Stimulated activated naive CD4-positive, alpha-beta T cell (primary cell): ENCODE measurements at regions not wholly inside any gene's neighbourhood (a gene's known extent, or its start where the extent isn't known, plus 50 kb on each side); places are given as distances from the start of the nearest gene placed in this dataset.
"Not testable (repeated sequence)": the region's sequence is repeated elsewhere in the genome, so short reads cannot be mapped to it uniquely, and the experiment has no call there.

Experiments used
- DNase-seq, 6 experiments: peaks; one replicate each; lab custom pipeline; 2025; lab: John Stamatoyannopoulos, UW

DNA sequence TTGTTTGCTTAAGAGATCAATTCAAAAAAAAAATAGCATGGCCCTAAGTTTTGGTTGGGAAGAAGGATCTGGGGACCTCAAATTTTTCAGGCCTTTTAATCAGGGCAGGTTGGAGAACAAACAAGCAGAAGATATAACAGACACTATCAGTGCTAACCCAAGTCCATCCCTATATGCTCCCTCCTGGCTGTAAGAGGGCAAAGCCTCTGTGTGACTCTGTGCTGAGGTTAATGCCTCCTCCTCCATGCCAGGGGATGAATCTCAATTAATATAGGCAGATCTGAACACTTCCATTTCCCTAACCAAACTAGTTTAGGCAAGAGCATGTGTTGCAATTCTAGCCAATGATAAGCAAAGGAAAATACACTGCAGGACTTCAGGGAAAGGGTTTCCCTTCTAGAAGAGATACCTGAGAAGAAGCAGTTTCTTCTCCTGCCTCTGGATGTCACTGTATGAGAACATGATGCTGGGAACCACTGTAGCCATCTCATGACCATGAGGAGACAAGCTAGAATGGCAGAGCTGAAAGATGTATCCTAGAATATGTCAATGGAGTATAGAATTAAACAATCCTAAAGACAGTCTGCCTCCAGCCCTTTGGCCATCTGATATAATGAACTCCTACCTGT lies 76.0 kb downstream of the CHD9NB start:
- no peak for DNase-seq

DNA sequence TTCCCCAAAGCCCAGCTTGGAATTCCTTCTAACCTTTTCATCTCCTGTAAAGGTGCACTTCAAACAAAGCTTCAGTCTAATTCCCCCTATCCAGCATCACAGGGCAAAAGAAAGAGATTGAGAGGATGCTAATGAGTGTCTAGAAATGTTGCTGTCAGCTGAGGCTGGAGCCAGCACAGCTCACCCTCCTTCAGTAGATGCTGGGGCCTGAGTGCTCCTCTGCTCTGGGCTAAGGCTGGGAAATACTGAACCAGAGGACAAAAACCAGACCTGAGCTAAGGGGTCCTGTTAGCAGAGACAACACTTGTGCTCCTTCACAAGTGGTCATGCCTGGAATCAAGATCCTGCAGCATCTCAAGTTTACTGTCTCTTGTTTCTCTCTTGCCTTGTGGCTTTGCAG lies 85.0 kb downstream of the CHD9NB start:
- DNase-seq: no peak

DNA sequence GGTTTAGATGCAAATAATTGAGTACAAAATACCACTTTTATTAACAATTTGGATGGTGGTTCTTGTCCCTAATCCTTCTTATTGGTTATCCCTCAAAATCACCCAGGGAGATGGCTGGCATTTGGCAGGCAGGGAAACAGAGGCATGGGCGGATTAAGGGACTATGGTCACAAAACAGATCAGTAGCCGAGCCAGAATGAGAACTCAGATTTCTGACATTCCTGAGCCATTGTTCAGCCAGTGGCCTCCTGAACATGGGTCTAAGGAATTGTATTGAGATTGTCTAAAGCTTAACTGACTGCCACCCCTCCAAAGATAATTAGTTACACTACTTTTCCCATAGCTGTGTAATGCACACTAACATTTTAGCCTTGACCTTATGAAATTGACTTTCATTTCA lies 88.4 kb downstream of the CHD9NB start:
- DNase-seq: no peak

DNA sequence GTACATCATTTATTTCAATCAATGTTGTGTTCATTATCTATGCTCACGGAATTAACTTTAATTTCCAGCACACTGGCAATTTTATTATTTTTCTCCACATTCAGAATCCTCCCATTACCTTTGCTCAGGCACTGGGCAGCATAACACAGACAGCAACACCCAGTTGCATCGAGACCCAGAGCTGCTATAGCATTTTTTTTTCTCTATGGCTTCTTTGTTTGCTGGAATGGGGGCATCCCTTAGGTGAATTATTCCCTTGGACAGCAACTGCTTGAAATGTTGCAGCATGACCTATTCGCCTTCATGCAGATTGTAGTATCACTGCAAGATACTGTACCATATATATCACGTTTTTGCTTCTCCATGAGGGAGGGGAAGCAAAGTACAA lies 88.8 kb downstream of the CHD9NB start:
- DNase-seq: no peak

DNA sequence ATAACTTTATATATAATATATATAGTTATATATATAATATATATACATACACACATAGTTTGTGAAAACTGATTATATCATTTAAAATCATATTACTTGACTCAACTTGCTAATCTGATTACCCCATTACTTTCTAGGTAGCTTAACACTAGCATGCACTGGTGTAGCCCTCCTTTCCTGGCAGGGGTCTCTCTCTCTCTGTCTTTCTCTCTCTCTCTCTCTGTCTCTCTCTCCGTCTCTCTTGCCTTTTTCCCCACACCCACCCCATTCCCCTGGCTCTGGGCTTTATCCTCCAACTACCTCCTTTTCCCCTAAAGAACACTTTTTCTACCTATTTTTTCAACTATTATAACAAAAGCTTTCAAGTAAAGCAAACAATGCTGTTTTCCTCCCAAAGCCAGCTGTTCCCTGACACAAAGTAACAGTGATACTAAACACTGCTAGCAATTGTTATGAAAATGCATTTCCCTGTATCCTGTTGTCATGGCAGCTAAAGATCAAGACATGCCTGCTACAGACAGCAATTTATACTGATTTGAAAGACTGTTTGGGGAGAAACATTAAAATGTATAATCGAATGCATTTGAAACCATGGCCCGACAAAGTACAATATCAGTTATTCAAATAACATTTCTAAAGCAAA lies 89.4 kb downstream of the CHD9NB start:
- DNase-seq: no peak

DNA sequence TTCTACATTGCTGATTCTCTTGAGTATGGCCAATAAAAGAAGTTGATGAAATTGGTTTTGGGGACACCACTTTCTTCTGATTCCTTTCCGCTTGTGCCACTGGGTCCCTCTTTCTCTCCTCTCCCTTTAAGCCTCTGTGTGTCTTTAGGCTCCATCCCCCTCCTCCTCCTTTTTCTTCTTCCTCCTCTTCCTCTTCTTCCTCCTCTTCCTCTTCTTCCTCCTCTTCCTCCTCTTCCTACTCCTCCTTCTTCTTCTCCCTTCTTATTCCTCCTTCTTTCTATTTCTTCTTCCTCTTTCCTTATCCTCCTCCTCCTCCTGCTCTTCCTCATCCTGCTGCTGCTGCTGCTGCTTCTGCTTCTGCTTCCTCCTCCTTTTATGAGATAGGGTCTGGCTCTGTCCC lies 93.7 kb downstream of the CHD9NB start:
- DNase-seq: no peak

DNA sequence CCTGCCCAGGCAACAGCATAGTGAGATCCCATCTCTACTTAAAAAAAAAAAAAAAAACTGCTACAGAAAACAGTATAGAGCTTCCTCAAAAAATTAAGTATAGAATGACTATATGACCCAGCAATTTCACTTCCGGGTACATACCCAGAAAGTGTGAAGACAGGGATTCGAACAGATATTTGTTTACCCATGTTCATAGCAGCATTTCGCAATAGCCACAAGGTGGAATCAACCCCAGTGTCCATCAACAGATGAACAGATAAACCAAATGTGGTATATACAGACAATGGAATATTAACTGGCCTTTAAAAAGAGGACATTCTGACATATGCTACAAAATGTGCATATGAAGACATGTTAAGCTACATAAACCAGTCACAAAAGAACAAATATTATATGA lies 95.5 kb downstream of the CHD9NB start:
- DNase-seq: no peak

DNA sequence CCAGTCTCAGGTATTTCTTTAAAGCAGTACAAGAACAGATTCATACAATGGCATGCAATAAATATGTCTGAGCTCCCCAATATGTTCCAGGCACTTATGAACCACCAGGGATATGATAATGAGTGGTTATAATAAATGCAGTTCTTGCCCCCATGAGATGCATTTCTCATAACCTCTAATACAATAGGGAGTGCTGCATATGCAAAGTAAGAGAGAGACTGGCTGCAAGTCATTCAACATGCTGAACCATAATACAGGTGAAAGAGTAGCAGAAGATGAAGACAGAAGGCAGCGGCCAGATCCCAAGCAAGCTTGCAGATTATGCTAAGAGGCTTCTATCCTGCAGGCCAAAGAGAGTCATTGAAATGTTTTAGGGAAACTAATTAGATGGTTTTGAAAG lies 96.7 kb downstream of the CHD9NB start:
- DNase-seq: no peak

DNA sequence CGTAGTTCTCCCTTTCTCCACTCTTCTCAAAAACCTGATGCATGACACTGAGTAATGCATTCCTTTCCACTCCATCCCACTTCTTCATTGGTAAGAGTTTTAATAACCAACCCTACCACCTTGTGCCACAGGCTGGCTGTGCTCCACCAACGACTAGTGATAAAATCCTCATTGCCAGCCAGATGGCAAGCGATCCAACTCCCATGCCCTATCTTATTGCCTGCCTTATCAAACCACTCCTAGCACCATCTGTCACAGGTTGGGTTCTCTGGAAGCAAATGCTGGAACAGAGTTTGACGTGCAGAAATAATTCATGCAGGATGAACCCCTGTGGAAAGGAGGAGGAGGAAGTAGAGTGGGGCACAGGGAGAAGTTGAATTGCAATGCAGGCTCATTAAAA lies 99.5 kb downstream of the CHD9NB start:
- DNase-seq: no peak

DNA sequence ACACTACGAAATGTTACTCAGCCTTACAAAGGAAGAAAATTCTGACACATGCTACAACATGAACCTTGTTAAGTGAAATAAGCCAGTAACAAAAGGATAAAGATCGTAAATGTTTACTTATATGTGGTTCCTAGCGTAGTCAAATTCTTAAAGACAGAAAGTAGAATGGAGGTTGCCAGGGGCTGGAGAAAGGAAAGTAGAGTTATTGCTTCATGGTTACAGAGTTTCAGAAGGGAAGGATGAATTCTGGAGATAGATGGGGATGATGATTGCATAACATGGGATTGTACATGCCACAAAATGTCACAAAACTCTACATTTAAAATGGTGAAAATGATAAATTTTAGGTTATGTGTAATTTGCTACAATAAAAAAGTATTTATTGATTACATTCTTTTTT lies 103.8 kb downstream of the CHD9NB start:
- no peak for DNase-seq

DNA sequence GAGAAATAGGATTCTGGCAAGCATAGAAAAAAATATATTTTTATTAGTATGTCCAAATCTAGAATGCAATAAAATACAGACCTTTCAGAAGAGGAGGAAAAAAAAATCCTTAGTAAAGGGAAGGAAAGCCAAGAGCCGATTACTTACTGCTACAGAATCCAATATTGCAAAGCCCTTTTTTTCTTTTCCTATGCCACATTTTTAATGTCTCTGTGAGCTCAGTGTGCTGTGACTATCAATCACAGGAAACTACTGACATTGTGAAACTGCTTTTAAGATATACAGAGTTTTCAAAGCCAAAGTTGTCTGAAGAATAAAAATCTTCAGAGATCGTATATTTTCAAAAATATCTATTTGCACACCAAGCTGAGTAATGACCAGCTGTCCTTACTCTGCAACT lies 120.4 kb downstream of the CHD9NB start:
- no peak for DNase-seq

DNA sequence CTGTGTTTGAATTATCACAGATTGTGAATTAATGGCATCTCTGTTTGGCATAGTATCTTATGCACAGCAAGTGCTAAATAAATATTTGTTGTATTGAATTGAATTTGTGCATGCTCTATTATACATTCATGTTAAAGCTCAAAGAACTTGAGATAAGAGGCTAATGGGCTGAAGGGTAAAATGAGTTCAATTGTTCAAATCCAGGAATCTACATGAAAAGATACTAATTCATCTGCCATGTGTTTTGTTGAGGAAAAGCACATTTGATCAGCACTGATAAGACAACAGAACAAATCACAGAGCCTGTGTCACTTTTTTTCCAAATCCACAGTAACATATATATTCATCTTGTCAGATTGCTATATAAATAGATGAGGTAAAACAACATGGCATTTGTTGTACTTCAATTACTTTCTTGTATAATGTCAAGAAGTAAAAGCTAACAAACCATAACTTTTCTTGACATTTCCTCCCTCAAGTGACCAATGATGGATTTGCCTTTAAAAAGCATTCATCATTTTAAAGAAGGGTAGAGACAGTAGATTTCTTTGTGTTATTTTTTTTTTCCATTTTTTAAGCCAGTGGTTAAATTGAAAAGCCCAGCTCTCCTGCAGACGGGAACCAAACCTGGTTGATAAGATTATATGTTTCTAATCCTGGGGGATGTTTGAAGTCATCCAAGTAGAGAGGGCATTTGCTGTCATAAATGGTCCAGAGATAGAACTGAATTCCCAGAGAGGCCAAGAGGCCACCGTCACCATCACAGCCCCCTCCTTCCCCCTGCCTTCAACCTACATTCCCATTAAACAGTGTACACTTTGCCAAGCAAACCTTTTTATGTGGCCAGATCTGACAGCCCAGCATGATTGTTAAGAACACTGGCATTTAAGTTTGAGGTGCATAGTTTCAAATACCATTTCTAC lies 123.0 kb downstream of the CHD9NB start:
- DNase-seq: no peak

DNA sequence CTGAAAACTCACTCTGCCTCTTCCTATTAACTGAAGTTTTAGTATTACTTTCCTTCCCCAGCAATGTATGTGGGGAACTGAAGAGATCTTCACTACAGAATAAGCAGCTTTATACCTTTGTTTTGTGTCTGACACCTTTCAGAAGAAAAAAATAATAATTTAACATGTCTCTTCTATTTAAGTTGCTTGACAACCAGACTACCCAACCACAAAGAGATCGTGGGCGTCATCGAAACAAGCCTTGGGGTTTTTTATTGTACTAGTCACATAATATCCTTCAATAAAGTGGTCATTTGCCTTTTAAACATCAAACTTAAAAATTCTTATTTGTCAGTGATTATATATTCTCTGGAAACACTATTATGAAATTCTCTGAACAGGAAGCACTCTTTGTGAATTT lies 123.7 kb downstream of the CHD9NB start:
- no peak for DNase-seq

DNA sequence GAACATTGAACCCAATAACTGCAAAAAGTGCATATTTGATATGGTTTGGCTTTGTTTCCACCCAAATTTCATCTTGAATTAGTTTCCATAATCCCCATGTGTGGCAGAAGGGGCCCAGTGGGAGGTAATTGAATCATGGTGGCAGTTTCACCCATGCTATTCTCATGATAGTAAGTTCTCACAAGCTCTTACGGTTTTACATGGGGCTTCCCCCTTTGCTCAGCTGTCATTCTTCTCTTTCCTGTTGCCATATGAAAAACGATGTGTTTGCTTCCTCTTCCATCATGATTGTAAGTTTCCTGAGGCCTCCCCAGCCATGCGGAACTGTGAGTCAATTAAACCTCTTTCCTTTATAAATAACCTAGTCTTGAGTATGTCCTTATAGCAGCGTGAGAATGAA lies 127.6 kb downstream of the CHD9NB start:
- no peak for DNase-seq

DNA sequence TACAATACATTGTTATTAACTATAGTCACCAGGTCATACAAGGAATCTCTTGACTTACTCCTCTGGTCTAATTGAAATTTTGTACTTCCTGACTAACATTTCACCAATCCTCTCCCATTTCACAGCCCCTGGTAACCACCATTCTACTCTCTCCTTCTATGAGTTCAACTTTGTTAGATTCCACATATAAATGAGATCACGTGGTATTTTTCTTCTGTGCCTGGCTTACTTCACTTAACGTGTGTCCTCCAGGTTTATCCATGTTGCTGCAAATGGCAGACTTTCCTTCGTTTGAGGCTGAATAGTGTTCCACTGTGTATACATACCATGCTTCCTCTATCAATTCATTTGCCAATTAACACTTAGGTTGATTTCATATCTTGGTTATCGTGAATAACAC lies 128.5 kb downstream of the CHD9NB start:
- DNase-seq: no peak

DNA sequence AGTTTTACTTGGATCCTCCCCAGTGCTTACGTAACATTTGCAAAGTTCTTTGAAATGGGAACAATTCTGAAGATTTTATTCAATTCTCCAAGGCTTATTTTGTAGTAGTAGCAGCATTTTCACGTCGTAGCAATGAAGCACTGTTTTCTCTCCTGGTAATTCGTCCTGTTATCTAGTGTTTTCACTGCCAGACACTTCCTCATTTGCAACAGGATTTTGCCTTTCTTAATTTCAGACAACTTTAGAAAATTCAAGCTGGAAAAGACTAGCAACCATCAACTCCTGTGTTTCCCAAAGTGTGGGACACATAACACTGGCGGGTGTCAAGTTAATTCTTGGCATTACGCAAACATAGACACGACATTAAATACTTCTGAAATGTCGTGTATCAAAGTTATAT lies 131.6 kb downstream of the CHD9NB start:
- no peak for DNase-seq

DNA sequence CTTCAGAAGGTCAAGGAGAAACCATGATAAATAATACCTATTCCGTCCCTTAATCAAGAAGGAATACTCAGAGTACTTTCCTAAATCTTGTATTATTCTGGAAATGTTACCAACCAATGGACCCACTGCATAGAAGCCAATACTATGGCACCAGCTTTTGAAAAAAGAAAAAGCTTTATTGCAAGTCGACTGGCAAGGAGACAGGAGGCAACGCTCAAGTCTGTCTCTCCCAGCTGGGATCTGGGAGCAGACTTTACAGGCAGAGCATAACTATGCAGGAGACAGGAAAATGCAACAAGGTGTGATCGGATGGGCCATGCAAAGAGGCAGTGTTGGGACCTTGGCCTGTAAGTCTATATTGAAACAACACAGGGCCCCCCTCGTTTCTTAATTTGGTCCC lies 132.4 kb downstream of the CHD9NB start:
- no peak for DNase-seq

DNA sequence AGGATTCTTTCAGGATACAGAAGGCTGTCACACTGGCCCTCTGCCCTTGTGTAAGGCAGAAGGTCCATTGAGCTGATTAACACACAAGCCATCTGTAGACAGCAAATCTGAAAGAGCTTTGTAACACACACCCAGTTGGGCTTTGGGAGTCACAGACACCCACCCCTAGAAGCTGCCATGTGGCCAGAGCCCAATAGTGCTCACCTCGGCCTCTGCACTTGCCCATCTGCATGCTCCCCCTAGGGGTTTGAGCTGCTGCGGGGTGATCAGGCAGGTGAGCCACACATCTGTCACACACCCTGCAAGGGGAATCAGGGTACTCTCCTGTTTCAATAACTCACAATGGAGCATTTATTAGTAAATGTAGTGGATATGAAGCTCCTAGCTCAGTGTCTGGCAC lies 138.3 kb downstream of the CHD9NB start:
- no peak for DNase-seq

DNA sequence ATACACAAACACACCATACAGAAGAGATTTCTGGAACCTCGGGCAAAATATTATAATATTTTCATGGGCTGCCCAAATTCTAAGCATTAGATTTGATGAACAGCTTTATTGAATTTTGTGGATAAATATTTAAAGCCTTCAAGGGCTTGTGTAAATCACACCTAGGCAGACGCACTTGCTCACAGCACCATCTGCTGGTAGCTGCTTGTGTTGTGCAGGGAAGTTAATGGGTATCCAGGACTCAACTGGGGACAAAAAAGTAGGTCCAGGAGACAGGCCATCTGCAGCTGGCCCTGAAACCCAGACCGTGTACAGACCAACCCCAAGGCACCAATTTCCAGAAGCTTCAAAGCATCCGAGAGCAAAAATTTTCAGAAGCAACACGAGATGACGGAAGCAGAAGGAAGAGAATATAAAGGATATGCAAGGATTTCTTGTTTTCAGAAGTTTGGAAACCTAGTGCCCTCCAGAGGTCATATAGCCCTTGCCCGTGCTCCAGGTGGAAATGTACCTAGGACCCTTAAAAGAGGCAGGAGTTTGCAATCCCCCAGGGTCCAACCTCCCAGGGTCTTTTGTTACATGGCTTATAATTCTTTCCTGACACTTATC lies 140.0 kb downstream of the CHD9NB start:
- DNase-seq: no peak

DNA sequence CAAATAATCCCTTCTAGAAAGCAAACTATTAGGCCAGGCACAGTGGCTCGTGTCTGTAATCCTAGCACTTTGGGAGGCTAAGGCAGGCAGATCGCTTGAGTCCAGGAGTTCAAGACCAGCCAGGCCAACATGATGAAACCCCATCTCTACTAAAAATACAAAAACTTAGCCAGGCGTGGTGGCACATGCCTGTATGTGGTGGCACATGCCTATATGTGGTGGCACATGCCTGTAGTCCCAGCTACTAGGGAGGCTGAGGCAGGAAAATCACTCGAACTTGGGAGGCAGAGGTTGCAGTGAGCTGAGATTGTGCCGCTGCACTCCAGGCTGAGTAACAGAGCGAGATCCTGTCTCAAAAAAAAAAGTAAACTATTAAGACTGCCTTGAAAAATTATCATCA lies 144.6 kb downstream of the CHD9NB start:
- not testable (repeated sequence) for DNase-seq

DNA sequence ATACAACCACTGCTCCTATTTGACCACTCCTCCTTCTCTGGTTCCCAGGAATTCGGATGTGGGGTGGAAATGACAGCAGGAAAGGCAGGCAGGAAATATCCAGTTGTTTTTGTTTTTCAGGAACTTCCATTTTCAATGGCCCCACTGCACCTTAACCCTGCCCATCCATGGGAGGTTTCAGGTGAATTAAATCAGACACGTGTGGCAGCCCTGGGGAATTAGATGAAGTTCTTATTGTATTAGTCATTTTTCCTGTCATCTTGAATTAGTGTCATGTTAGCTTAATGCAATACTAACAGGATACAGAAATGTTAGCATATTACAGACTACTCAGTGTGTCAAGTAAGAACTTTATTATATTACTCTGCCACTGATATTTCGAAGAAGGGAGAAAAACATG lies 146.4 kb downstream of the CHD9NB start:
- DNase-seq: no peak

DNA sequence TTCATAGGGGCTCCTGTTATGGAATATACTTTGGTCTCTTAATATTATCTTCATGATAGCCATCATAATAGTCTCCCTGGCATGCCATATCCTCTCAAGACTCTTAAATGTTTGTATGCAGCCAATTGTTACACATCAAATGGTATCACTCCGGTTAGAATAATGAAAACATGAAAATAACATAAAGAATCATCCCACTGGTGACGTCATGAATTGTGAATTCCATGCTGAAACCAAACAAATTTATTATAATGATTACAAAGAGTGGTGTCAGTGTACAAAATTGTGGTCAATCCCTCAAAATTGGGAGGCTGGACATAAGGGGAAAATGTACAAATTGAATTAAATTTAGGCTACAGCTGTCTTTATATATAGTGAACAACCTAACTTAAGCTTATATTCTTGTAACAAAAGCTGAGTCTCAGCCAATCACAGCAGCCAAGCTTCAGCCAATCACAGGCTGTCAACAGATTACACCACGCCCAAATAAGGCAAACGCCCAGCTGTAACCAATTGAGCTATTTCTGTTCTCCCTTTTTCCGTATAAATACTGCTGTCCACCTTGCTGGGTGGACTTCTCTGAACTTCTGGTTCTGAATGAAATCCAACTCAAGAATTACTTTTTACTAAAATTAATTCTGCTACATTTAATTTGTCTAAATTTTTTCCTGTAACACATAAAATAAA lies 156.1 kb downstream of the CHD9NB start:
- no peak for DNase-seq
